ENCODE measurements at regions not wholly inside any gene's neighbourhood (a gene's known extent, or its start where the extent isn't known, plus 50 kb on each side); places are given as distances from the start of the nearest gene placed in this dataset.

DNA sequence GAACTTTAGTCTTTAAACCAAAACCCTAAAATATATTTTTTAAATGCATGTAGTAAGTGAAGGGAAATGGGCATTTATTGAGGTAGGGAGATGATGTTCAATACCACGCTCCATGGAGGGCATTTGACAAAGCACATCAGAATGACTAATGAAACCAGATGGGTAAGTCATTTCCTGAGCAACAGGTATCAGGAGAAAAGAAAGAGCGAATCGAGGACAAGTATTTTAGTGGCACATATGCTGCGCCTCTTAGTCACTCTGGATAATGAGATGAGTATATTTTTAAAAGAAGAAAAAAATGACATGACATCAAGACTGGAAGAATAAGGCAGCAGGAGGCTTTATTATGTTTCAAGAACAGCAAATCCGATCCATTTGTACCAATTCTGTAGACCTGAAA is 129.0 kb upstream of the ARHGEF3 start:
- Histone ChIP-seq H2AFZ (ENCODE audit: low read length) (no peak overlapping the region), H3K9me3 (replicated peaks; ENCODE audit: insufficient read depth, low read length) (no peaks in the 10 kb centered on the region), H3K79me2 (ENCODE audit: low read length) (no peaks in the 10 kb centered on the region), H3K4me3 (ENCODE audit: low read length) (no peak overlapping the region), H3K9ac (ENCODE audit: low read length) (no peak overlapping the region), H3K4me2 (ENCODE audit: low read depth, low read length) (no peak overlapping the region), H4K20me1 (ENCODE audit: insufficient read depth, low read length) (no peaks in the 10 kb centered on the region), H3K27me3 (replicated peaks; ENCODE audit: insufficient read depth, low read length) (no peaks in the 10 kb centered on the region), H3K27ac (ENCODE audit: low read length) (no peak overlapping the region), H3K36me3 (replicated peaks; ENCODE audit: insufficient read depth, low read length) (no peaks in the 10 kb centered on the region), H3F3A (ENCODE audit: insufficient read depth, low read length) (no peaks in the 10 kb centered on the region), H3K4me1 (ENCODE audit: low read length) (no peaks in the 10 kb centered on the region), H3K9me2 (replicated peaks; ENCODE audit: insufficient read depth, low read length) (no peaks in the 10 kb centered on the region)
- TF ChIP-seq EZH2 (optimal IDR thresholded peaks at IDR 0.05; ENCODE audit: low read depth, low read length): no peak
- TF ChIP-seq, protein P1, sequence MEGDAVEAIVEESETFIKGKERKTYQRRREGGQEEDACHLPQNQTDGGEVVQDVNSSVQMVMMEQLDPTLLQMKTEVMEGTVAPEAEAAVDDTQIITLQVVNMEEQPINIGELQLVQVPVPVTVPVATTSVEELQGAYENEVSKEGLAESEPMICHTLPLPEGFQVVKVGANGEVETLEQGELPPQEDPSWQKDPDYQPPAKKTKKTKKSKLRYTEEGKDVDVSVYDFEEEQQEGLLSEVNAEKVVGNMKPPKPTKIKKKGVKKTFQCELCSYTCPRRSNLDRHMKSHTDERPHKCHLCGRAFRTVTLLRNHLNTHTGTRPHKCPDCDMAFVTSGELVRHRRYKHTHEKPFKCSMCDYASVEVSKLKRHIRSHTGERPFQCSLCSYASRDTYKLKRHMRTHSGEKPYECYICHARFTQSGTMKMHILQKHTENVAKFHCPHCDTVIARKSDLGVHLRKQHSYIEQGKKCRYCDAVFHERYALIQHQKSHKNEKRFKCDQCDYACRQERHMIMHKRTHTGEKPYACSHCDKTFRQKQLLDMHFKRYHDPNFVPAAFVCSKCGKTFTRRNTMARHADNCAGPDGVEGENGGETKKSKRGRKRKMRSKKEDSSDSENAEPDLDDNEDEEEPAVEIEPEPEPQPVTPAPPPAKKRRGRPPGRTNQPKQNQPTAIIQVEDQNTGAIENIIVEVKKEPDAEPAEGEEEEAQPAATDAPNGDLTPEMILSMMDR (IDR thresholded peaks at IDR 0.05; ENCODE audit: low read length): no peak
- no peak for DNase-seq

DNA sequence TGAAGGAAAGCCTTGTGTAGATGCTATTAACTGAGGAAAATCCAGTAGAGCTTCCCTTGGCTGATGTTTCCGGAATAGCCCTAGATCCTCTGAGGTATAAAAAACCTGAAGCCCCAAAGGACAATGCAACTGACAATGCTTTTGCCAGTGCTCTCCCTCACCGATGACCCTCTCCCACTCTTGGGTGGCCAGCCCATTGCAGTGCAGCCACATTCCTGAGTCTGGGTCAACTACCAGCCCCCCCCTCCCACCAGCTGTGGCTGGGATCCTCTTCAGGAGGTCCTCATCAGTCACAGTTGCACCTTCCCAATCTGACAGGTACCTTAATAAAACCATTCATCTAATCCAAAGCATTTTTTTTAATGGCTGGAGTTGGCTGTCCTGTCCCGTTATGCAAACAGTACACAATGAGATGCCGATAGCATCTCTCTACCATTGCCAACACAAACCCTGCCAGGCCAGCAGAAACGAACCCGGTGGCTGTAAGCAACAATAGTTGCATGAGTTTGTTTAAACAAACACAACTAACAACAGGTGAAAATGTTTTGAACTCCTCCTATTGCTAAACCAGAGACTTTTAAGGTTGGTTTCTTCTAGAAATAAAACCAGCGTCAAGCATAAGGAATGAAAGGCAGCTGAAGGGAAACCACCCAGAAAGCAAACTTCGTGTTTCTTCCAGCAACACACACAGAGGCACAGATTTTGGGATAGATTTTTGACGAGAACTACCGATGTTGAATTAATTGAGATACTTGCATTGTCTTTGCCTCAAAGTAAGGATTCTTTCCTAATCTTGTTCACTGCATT is 128.3 kb upstream of the ARHGEF3 start:
- DNase-seq: no peak
- TF ChIP-seq, protein P1 (IDR thresholded peaks at IDR 0.05; ENCODE audit: low read length): no peak
- TF ChIP-seq EZH2 (optimal IDR thresholded peaks at IDR 0.05; ENCODE audit: low read depth, low read length): no peak
- no peak for TF ChIP-seq EZH2phosphoT487 (IDR thresholded peaks at IDR 0.05; ENCODE audit: low read length)
- Histone ChIP-seq H3K79me2 (ENCODE audit: low read length) (no peaks in the 10 kb centered on the region), H4K20me1 (ENCODE audit: insufficient read depth, low read length) (no peaks in the 10 kb centered on the region), H3K27ac (ENCODE audit: low read length) (no peak overlapping the region), H3K27me3 (replicated peaks; ENCODE audit: insufficient read depth, low read length) (no peaks in the 10 kb centered on the region), H3F3A (ENCODE audit: insufficient read depth, low read length) (no peaks in the 10 kb centered on the region), H3K4me1 (ENCODE audit: low read length) (no peaks in the 10 kb centered on the region), H3K9me3 (replicated peaks; ENCODE audit: insufficient read depth, low read length) (no peaks in the 10 kb centered on the region), H3K9me2 (replicated peaks; ENCODE audit: insufficient read depth, low read length) (no peaks in the 10 kb centered on the region), H2AFZ (ENCODE audit: low read length) (no peak overlapping the region), H3K4me3 (ENCODE audit: low read length) (no peak overlapping the region), H3K9ac (ENCODE audit: low read length) (no peak overlapping the region), H3K36me3 (replicated peaks; ENCODE audit: insufficient read depth, low read length) (no peaks in the 10 kb centered on the region), H3K4me2 (ENCODE audit: low read depth, low read length) (no peak overlapping the region)

DNA sequence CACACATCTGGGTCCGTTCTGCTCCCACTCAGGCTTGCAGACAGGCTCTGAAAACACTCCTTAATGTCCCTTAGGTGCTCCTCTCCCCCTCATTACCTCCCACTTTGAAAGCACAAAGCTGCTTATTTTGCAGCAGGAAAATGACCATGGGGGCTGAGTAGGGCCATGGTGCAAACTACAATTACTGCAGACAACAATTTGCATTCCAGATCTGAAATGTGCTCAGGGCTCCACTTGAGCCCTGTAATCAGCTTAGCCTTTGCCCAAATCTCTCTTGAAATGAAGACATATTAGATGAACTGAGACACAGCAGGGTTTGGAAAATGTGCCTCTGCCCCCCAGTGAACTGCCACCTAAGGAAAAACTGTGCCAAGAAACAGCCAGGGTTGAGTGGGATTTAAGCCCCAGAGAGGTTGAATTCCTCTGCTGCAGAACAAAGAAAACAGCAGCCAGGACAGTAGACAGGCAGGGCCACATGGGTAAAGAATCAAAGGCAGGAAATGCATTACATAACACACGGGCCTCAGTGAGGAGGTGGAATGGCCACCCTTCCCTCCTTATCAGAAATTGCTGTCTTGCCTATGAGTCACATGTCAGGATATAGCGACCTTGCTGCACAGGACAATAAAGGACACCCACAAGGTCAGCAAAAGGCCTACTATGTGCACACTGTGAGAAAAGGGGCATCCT is 126.8 kb upstream of the ARHGEF3 start:
- Histone ChIP-seq H3K79me2 (ENCODE audit: low read length) (no peaks in the 10 kb centered on the region), H4K20me1 (ENCODE audit: insufficient read depth, low read length) (no peaks in the 10 kb centered on the region), H3K27ac (ENCODE audit: low read length) (no peak overlapping the region), H3K4me1 (ENCODE audit: low read length) (peaks cover 5% of the 10 kb centered on the region; the same call in 1 of the 2 replicates), H3K27me3 (replicated peaks; ENCODE audit: insufficient read depth, low read length) (no peaks in the 10 kb centered on the region), H3K36me3 (replicated peaks; ENCODE audit: insufficient read depth, low read length) (no peaks in the 10 kb centered on the region), H2AFZ (ENCODE audit: low read length) (no peak overlapping the region), H3K9me3 (replicated peaks; ENCODE audit: insufficient read depth, low read length) (no peaks in the 10 kb centered on the region), H3K4me2 (ENCODE audit: low read depth, low read length) (no peak overlapping the region), H3F3A (ENCODE audit: insufficient read depth, low read length) (no peaks in the 10 kb centered on the region), H3K4me3 (ENCODE audit: low read length) (no peak overlapping the region), H3K9me2 (replicated peaks; ENCODE audit: insufficient read depth, low read length) (no peaks in the 10 kb centered on the region), H3K9ac (ENCODE audit: low read length) (no peak overlapping the region)
- TF ChIP-seq, protein P1 (IDR thresholded peaks at IDR 0.05; ENCODE audit: low read length): no peak
- TF ChIP-seq EZH2 (optimal IDR thresholded peaks at IDR 0.05; ENCODE audit: low read depth, low read length) (no peak), EZH2phosphoT487 (IDR thresholded peaks at IDR 0.05; ENCODE audit: low read length) (no peak)
- no peak for DNase-seq

Data from MM.1S (cell line).